GM21619 (cell line): ENCODE measurements at regions not wholly inside any gene's neighbourhood (a gene's known extent, or its start where the extent isn't known, plus 50 kb on each side); places are given as distances from the start of the nearest gene placed in this dataset.
"Not testable (repeated sequence)": the region's sequence is repeated elsewhere in the genome, so short reads cannot be mapped to it uniquely, and the experiment has no call there.

Experiments used
- ATAC-seq: cut with Tn5 transposase; IDR thresholded peaks from one replicate; pipeline ENCODE4 v1.9.1; 2021; ENCODE audit not compliant: unreplicated experiment

GRCh38 chr10:124324856-124325632 is 93.7 kb downstream of the OAT start:
- no peak for ATAC-seq

GRCh38 chr10:124324451-124324850 is 94.3 kb downstream of the OAT start:
- ATAC-seq, result no peak

GRCh38 chr10:124323806-124324205 is 94.9 kb downstream of the OAT start:
- ATAC-seq, result no peak

GRCh38 chr10:124323111-124323725 is 95.5 kb downstream of the OAT start:
- no peak for ATAC-seq

GRCh38 chr10:124322191-124322980 is 96.3 kb downstream of the OAT start:
- ATAC-seq, result no peak

DNA sequence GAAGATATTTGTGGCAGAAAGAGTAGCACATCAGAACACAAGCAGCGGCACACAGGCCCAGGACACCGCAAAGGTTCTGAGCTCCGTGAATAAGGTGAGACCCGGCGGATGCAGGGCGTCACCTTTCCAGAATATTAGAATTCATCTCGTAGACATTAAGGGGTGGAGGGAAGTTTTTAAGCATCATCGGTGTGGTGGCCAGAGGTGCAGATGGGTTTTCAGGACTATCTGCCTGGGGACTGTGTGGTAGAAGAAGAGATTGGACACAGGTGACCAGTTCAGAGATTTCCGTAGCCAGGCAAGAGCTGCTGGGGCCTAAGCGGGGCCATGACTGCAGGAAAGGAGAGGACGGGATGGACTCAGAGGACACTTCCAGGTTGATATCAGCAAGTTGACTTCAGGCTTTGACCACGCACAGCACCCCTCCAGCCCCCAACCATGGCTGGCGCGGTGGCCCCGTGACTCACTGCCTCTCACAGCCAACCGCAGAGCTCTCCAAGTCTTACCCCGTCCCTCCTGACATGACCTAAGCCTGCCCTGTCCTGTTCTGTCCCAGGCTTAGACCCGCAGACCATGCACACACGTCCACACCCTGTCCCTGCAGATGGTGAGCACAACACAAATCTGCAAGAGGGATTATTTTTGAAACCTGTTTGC is 97.2 kb downstream of the OAT start:
- ATAC-seq, result no peak

GRCh38 chr10:124320778-124321432 is 97.8 kb downstream of the OAT start:
- ATAC-seq, result no peak

- no peak for ATAC-seq
These were observed 98.8 kb downstream of the OAT start for GRCh38 chr10:124319926-124320391.

DNA sequence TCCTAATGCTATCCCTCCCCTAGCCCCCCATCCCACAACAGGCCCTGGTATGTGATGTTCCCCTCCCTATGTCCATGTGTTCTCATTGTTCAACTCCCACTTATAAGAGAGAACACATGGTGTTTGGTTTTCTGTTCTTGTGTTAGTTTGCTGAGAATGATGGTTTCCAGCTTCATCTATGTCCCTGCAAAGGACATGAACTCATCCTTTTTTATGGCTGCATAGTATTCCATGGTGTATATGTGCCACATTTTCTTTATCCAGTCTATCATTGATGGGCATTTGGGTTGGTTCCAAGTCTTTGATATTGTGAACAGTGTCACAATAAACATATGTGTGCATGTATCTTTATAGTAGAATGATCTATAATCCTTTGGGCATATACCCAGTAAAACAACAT is 99.2 kb downstream of the OAT start:
- ATAC-seq, result not testable (repeated sequence)

- no peak for ATAC-seq
These were observed 99.9 kb downstream of the OAT start for GRCh38 chr10:124318811-124319210.

- ATAC-seq, result no peak
These were observed 100.6 kb downstream of the OAT start for GRCh38 chr10:124318076-124318475.

- ATAC-seq, result no peak
These were observed 102.4 kb downstream of the OAT start for GRCh38 chr10:124316326-124316725.

- ATAC-seq, result no peak
These were observed 103.0 kb downstream of the OAT start for GRCh38 chr10:124315591-124316270.

DNA sequence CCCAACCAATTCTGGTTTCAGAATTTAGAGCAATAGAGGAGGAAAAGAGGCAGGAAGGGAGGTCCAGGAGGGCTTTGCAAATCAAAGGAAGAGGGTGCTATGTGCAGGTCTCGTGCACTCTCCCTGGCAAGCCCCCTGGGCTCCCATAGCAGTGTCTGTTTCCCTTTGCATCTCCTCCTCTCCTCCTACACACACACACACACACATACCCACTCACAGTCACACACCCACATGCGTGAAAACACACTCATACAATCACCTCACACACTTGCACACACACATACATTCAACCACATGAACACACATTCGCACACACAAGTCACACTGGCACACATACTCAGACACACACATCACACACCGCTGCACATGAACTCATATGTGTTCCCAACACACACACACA is 105.3 kb downstream of the OAT start:
- ATAC-seq, result no peak

DNA sequence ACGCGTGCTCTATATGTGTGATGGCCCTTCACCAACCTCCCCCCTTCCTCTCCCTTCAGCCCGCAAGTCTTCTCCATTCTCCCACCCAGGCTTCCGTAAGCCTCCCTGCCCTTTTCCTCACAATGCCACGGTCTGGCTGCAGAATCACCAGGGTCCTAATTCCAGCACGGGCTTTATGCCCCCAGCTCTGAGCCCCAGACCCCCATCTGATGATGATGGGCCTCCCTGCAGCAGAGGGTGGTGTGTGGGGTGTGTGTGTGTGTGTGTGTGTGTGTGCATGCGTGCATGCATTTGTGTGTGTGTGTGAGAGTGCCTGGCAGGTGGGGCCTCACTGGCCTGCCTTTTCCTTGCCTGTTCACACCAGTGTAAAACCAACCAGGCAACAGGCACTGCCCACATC is 109.9 kb downstream of the OAT start:
- no peak for ATAC-seq

- no peak for ATAC-seq
These were observed 110.6 kb downstream of the OAT start for GRCh38 chr10:124308056-124308645.

GRCh38 chr10:124307591-124307990 is 111.1 kb downstream of the OAT start:
- no peak for ATAC-seq

DNA sequence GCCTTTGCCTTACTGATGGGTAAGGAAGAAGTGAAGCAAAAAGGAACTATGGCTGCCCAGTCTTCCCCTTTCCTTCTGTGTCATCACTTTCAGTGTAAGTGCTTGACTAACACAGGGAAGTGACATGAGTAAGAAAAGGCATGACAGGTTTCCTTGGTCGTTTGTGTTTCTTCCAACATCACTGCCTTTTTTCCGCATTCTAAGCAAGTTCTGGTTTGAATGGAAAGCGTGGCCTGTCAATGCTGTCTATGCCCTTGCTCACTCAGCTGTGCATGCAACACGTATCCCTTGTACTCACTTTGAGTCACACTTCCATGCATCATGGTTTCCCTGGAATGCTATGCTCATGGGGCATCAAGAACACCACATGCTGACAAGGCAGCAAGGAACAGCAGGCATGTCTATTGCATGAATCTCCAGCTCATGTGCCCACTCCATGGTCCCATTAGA is 111.8 kb downstream of the OAT start:
- ATAC-seq, result no peak

GRCh38 chr10:124306520-124306919 is 112.2 kb downstream of the OAT start:
- no peak for ATAC-seq

GRCh38 chr10:124305984-124306383 is 112.7 kb downstream of the OAT start:
- no peak for ATAC-seq
